ENCODE measurements at regions not wholly inside any gene's neighbourhood (a gene's known extent, or its start where the extent isn't known, plus 50 kb on each side); places are given as distances from the start of the nearest gene placed in this dataset.
"Not testable (repeated sequence)": the region's sequence is repeated elsewhere in the genome, so short reads cannot be mapped to it uniquely, and the experiment has no call there.

DNA sequence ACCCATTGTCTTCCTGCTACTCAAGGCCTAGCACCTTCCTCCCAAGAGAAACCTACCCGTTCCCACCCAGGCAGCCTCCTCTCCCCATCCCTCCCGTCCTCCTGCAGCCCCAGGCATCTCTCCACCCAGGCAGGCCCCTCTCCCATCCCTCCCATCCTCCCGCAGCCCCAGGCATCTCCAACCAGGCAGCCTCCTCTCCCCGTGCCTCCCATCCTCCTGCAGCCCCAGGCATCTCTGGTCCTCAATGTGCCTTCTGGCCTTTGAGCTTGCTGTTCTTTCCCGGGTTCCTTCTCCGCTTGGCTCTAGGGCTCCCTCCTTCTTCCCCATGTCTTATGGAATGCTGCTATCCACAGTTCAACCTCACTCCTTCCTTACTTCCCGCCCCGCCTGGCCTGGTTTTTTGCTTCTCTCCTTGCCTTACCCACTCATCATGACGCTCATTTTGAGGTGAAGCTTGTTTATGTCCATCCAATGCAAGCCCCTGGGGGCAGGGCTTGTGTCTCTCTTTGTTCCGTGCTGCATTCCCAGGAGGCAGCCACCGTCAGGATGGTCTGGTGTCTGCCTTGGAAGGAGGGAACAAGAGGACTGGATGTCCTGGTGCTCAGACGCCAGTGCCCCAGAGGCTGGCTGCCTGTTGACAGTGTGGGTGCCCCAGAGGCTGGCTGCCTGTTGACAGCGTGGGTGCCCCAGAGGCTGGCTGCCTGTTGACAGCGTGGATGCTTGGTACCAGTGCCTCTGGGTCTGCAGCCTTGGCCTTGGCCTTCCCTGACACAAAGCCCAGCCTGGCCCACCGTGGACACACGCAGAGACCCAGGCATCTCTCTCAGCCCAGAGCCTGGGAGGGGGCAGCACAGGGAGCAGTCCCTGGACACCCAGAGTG, 815.7 kb downstream of the BRD1 start:
- DNase-seq = no peak

DNA sequence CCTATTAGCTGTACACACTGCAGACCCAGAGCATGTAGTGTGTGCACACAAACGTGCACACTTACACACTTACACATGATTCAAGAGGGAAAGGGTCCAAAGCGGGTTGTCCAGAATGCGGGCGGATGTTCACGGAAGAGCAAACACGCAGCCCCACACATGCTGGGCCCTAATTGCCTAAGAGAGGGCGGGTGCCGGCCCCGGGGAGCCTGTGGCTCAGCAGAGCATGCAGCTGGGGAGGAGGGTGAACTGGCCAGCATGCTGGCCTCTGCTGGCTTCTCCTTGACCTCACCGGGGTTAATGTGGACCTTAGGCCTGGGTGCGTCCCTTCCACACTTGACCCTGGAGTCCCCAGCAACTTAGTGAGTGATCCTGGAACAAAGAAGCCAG, 816.3 kb downstream of the BRD1 start:
- DNase-seq = no peak

DNA sequence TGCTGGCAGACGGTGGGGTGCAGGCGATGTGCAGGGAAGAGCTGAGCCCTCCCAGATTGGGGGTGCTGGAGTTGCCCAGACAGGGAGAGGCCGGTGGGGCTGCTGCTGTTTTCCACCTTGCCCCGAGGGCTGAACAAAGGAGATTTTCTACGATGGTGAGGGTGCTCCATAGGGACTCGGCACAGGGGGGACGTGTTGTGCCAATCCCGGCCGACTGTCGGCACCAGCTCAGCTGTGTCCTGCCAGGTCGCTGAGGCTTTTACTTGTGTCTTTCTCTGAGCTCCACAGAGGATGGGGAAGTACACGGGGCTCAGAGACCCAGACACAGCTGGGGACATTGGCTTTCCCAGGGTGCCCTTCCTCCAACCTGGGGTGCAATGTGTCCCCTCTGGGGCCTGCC, 816.8 kb downstream of the BRD1 start:
- no peak for DNase-seq

DNA sequence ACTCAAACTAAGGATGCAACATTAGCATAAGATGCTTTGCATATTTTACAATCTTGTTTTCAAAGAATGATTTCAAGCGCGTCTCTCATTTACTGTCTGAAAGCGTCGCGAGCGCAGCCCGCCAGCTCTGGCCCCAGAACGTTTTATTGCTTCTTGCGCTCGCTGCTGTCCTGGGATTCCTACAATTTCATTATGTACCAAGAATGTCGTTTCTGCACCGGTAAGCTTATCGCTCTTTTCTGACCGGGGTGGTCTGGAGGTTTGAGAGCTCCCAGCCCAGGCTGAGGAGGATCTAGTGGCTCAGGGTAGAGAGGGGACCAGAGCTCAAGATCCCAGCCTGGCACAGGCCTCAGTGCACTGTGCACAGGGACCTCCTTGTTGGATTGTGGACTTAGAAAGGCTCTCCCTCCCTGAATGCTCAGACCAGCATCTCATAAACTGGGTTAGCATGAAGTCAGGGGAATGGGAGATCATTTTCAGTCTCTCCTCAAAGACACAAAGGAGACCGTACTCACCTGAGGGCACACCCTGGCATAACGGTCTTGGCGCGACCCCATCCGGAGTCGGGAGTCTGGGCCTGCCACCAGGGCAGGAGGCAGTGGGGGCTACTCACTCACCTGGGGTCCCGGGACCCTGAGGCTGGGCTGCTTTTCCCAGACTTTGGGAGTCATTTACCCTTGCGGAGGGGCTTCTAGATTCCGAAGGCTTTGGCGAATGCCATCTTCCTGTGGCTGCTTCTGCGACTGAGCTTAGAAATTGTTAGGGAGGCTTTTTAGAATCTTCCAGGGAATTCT, 817.4 kb downstream of the BRD1 start:
- DNase-seq = no peak

DNA sequence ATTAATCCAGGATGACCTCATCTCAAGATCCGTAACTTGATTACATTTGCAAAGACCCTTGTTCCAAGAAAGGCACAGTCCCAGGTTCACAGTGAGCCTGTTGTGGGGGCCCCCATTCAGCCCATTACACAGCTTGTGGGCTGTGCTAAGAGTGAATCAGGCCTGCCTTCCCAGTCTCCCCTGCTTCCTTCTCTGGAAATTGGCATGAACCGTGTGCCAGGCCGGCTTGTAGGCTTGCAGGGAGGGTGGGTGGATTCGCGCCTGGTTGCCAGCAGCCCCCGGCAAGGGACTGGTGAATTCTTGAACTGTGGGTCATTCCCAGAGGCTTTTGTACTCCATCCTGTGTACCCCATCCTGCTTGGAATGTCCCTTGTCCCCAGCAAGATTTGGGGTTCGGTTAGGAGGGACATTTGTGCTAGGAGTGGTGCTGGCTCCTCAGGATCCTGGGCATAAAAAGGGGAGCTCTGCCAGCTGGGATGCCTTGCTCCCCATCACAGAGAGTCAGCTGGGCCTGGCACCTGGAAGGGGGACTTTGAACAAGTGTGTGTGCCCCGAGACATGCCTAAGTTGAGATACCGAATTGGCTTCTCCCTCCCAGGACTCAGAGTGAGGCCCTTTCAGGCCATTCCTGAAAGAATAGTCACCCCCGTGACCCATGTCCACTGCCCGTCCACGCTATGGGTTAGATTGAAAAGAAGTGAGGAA, 818.2 kb downstream of the BRD1 start:
- DNase-seq = no peak

DNA sequence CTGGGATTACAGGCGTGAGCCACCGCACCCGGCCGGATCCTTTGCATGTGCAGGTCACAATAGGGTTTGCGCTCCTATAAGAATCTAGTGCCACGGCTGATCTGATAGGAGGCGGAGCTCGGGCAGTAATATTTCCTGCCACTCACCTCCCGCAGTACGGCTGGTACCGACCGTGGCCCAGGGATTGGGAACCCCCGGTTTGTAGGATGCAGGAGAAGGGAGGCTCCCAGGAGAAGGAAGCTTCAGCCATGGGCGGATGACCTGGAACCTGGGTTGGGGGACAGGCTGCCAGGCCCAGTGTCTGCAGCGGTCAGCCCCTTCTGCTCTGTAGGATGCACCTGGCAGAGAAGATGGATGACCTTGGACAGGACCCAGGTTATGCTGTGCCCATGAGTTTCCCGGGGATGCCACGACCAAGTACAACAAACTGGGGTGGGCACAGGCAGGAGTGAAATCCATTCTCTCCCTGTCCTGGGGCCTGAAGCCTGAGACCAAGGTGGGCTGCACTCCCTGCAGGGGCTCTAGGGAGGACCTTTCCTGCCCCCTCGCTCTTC, 818.9 kb downstream of the BRD1 start:
- DNase-seq = no peak

DNA sequence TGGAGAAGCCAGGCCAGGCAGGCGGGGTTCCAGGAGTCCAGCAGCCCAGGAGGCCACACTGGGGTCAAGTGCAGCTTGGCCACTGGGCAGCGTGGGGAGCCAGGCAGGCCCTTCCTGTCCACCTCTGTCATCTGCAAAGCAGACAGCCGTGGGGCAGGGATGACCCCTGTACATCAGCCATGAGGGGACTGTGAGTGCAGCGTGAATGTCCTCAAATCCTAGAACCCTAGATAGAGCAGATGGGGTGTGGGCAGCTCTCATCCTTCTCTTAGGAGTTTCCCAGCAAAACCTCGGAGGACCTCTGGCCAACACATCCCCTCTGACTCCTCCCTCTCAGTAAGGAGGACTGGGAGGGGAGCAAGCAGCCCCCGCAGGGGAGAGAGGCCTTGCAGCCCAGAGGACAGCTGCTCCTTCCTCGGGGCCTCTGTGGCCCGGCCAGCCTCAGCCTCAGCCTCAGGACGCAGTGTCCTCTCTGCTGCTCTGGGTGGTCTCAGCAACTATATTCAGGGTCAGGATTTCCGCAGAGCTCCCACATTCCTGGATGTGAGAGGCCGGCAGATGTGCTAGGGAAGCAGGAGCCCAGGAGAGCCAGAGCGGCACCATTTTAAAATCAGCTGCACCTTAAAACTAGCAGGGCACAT, 820.5 kb downstream of the BRD1 start:
- DNase-seq = no peak

DNA sequence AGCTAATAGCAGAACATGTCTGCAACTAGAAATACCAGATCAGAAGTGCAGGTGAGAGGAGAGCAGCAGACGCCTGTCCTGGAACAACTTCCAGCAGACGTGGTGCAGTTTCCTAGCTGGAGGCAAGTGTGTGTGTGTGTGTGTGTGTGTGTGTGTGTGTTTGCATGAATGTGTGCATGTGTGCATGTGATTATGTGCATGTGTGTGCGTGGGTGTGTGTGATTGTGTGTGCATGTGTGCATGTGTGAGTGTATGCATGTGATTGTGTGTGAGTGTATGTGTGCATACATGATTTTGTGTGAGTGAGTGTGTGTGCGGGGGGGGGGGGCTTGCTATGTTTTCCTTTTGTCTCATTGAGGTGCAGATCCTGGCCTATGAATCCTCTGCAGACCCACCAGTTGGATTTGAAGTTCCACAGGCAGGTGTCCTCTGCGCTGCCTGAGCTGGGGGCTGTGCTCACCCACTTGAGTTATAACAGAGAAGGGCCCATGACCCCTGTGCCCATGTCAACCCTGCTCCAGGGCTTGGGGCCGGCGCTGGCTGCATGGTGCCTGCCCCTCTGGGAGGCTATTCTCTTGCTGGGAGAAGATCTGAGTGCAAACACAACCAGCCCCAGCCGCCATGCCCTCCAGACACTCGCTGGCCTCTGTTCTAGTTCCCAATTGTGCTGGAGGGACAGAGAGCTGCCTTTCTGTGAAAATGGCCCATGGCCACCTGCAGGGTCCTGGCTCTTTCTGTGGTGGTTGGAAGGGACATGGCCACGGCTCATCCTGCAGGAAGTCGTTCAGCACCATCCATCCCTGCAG, 821.3 kb downstream of the BRD1 start:
- DNase-seq = no peak

DNA sequence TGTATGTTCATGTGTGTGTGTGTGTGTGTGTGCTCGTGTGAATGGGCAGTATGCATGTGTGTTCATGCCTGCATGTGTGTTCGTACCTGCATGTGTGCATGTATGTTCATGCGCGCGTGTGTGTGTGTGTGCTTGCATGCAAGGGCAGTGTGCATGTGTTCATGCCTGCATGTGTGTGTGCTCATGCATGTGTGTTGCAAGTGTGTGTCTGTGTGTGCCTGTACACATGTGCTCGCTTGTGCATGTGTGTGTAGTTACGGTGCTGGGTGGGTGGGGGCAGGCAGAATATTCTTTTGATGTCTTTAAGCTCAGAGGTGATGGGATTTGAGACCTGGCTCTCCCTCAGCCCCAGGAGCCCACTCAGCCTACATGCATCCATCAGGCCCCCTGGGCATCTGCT, 822.1 kb downstream of the BRD1 start:
- DNase-seq = no peak

DNA sequence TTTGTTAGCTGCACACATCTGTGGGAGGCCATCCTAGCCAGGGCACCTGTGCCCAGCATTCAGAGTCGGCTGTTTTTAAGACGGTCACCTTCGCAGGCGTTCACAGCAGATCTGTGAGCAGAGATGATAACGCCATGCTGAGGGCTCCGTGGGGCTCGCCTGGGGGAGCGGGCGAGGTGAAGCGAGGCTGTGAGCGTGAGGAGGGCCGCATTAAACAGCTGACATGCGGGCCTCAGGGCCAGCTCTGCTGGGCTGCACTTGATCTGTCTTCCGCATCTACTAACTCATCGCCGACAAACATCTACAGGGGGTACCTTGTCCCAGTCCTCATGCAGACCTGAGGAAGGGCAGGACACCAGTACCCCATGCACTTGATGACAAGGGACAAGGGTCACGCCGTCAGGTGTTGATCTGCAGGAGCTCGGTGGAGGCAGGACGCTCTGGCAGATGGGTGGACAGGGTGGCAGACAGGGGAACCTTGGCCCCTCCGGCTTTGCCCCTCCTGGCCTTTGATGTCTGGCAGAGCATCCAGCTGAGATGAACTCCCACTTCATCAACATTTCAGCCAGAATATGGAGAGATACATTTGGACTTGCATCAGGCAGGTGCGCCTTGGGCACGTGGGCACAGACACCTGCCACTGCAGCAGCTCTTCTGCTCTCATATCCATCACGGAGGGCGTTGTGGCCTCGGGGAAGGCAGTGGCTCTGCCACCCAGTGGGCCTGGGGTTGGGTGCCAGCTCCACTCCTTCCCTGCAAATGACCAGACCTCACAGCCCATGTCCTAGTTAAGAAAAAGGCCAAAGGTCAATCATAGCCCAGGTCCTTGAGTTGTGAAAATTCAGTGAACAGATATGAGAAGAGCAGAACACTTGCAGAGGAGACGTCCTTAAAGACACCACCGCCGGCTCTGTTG, 822.9 kb downstream of the BRD1 start:
- DNase-seq = no peak

DNA sequence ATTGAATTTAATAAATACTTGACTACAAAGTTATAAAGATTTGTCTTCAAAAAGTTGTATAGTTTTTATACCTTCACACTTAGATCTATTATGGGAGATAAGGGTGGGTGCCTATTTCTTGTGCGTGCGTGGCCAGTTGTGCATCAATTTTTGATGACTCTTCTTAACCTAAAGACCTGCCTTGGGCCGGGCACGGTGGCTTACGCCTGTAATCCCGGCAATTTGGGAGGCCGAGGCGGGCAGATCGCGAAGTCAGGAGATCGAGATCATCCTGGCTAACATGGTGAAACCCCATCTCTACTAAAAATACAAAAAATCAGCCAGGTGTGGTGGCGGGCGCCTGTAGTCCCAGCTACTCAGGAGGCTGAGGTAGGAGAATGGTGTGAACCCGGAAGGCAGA, 830.1 kb downstream of the BRD1 start:
- DNase-seq = not testable (repeated sequence)

DNA sequence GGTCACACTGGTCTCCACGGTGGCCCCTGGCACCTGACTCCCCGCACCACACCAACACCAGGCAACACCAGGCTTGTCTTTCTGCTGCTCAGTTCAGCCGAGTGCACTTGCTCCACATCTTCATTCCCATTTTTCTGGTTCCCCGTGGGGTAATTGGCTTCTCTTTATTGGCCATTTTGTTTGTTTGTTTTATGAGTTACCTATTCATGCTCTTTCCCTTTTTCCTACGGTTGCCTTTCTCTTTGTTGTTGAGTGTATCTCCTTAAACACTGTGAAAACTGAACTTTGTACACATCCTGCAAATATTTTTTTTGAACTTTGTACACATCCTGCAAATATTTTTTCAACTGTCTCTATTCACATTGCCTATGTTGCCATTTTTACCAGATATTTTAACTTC, 834.0 kb downstream of the BRD1 start:
- DNase-seq = no peak

DNA sequence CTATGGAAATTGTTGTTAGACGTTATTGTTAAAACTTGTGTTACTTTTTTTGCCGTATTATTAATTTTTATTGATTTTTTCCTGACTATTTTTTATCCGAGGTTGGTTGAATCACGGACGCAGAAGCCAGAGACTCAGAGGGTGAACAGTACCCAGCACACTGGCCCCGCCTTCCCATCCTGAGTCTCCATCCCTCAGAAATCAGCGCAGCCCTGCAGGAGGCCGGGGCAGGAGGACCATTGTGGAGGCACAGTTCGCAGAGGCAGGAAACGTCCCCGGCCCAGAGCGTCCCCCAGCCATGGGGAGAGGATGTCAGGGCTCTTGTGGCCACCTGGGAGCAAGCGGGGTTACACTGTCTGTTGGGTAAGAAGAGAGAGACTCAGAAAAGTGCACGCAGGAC, 843.0 kb downstream of the BRD1 start:
- no peak for DNase-seq

DNA sequence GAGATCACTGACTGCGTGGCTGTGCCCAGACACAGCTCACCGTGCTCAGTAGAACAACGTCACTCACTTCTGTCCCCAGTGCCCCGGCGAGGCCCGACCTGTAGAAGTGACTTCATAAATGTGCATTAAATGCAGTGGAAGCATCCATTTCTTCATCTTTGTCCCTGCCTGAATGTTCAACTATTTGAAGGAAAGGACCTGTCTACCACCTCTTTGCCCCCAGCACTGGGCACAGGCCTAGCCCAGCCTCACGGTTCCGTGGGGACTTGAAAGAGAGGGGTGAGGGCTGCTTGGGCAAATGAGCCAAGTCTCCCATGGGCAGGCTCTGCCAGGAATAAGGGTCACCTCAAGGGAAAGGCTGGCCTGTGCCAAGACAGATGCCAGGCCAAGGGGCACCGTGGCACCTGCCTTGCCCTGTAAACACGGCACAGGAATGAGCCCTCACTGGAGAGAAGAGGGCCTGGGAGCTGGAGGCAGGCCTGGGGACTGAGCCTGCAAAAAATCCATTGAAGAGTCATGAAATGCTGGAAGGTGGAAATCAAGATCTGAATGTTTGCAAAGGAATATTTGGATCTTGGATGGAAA, 845.3 kb downstream of the BRD1 start:
- no peak for DNase-seq

DNA sequence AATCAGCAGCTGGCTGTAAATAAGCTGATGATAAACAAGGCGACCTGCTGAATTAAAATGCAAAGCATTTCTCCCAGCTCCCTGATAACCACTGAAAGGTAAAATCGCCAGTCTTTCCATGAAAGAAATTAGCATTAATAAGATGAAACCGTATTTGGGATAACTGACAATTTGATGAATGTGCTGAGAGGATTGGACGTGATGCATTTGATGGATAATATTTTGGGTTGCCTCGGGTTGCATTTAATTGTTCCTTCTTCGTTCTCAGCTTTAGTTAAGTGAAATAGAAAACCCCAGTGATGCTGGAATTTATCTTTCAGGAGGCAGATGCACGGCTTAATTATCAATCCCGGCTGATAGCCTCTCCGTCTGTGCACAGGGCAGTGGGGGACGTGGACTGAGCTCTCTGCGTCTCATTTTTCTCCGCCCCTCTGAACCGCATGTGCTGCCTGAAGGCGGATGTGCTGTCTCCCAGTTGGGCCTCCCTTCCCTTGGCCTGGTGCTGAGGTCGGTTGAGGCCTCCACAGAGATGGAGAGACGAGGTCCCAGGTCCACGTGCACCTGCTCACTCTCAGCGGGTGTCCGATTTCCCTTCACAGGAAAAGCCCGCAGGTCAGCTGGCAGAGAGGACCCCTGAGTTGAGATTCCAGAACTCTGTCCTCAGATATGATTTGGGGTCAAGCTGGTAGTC, 846.2 kb downstream of the BRD1 start:
- DNase-seq = no peak

DNA sequence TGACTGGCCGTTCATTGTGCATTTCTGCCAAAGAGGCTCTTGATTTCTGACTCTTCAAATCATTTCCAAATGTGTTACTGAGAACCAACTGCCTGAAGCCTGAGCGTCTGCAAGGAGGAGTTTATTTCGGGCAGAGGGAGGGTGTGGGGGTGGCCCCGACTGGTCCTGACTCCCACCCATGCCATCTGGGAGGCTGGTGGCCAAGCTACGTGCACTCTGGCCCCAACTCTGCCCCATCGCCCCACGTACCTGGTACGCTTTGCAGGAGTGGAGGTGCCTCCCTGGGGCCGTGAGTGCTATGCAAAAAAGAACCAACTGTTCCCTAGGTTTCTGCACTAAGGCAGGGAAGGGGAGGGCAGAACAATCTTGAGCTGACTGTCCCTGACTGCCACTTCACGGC, 846.8 kb downstream of the BRD1 start:
- no peak for DNase-seq

DNA sequence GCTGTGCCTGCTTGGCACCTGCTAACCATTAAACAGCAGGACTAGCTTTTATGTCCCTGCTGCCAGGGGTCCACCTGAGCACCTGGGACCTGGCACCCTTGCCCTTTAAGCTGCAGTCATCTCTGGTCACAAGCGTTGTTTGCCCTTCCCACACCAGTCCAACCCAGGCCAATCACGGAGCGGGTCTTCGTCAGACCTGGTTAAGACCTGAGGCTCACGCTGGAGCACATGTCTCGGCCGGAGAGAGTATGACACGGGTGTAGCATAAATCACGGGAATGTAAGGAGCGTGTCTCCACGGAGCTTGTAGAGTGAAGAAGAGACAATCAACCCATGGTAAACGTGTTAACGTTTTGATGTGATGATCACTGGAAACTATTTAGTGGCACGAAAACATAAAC, 847.3 kb downstream of the BRD1 start:
- DNase-seq = no peak

DNA sequence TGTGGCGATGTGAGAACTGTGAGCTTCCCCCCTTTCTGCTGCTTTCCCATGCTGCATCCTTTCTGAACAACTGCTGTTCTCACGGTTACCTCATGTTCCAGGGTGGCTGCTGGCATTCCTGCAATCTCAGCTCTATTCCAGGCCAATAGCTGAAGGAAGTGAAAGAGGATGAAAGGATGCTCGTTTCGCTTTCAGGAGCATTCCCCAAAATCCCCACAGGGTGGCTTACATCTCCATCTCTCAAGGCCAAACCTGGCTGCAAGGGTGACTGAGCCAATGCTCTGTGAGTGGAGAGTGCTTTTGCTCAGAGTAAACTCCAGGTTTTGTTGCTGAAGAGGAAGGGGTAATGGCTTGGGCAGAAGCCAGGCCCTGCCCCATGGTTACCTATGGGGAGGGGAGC, 848.2 kb downstream of the BRD1 start:
- no peak for DNase-seq

Measured in inflammatory macrophage treated with lipopolysaccharide for 4 hours (primary cell).